HepG2 (cell line): ENCODE measurements at regions not wholly inside any gene's neighbourhood (a gene's known extent, or its start where the extent isn't known, plus 50 kb on each side); places are given as distances from the start of the nearest gene placed in this dataset.

Experiments used
- ATAC-seq: fragments of 200-7000 bp; cut with Tn5 transposase; 3 replicates; pipeline ENCODE4 v1.9.1; 2020; ENCODE audit warnings: mild to moderate bottlenecking, moderate library complexity
- BruUV-seq: library from RNA; stranded (reverse); fragments of 400-500 nt; replicated peaks from 2 replicates; lab custom pipeline; 2021; lab: Mats Ljungman, UMichigan
- CTCF ChIA-PET: fragments of 300-600 bp; formaldehyde crosslinking; extraction: SDS; loops from one replicate; lab custom pipeline; 2021; ENCODE audit warnings: low total read pairs, inconsistent platforms, low intra/inter-chr PET ratio; lab: Yijun Ruan, JAX
- POLR2A ChIA-PET: fragments of 350-600 bp; sonication (Branson Sonifier 250); formaldehyde crosslinking; loops from one replicate; lab custom pipeline; 2020; ENCODE audit warnings: antibody characterized with exemption, inconsistent platforms; lab: Yijun Ruan, JAX
- DNase-seq: peaks from one replicate; pipeline ENCODE4 v3.0.0-alpha.2; 2015; ENCODE audit warnings: low spot score
- FAIRE-seq: peaks from 3 replicates; lab custom pipeline; 2011; peaks lifted over from hg19 to GRCh38; lab: Jason Lieb, UNC
- H2AFZ ChIP-seq: one replicate; pipeline ENCODE4 v1.6.1; 2011; ENCODE audit warnings: low read length, inconsistent platforms
- H3K27ac ChIP-seq: fragments of 300-600 bp; 3 replicates; pipeline ENCODE4 v1.8.0; 2011; ENCODE audit warnings: mixed run types, mild to moderate bottlenecking, mixed read lengths, low read length, inconsistent platforms; ENCODE audit not compliant: insufficient read depth; ENCODE audit errors: extremely low read length
- H3K27me3 ChIP-seq, 2 experiments: fragments of 200-600 bp in 1 of 2; 2 replicates in 1 of 2; 3 replicates in 1 of 2; pipeline versions ENCODE4 v1.6.0 to v1.8.0; 2011; ENCODE audit warnings: low read length in 2 of 2, mild to moderate bottlenecking in 2 of 2, moderate library complexity in 2 of 2, inconsistent platforms in 1 of 2; ENCODE audit not compliant: insufficient read depth in 2 of 2, control insufficient read depth in 1 of 2
- H3K36me3 ChIP-seq, 2 experiments: fragments of 200-600 bp in 1 of 2; replicated peaks in 1 of 2; 2 replicates in 1 of 2; 3 replicates in 1 of 2; pipeline versions ENCODE4 v1.5.1 to v1.8.0; 2011; ENCODE audit warnings: low read length in 2 of 2, inconsistent platforms in 1 of 2; ENCODE audit not compliant: insufficient read depth in 2 of 2, control insufficient read depth in 1 of 2
- H3K4me1 ChIP-seq: 2 replicates; pipeline ENCODE4 v1.5.1; 2012; ENCODE audit warnings: low read length, inconsistent platforms; ENCODE audit not compliant: insufficient read depth
- H3K4me2 ChIP-seq: 2 replicates; pipeline ENCODE4 v1.6.0; 2011; ENCODE audit warnings: low read depth, low read length, inconsistent platforms
- H3K4me3 ChIP-seq, 3 experiments: fragments of 200-600 bp in 1 of 3; sonication (generic), shearing (Covaris generic) in 1 of 3; replicated peaks in 1 of 3; 2 replicates each; pipeline ENCODE4 v1.5.1; 2011 to 2016; ENCODE audit warnings: low read length in 3 of 3, inconsistent platforms in 2 of 3, low read depth in 2 of 3, mild to moderate bottlenecking in 2 of 3, control low read depth in 1 of 3, mixed read lengths in 1 of 3; ENCODE audit not compliant: insufficient read depth in 1 of 3
- H3K79me2 ChIP-seq: one replicate; pipeline ENCODE4 v1.6.1; 2011; ENCODE audit warnings: low read length, inconsistent platforms; ENCODE audit not compliant: insufficient read depth
- H3K9ac ChIP-seq: 2 replicates; pipeline ENCODE4 v1.6.0; 2011; ENCODE audit warnings: mild to moderate bottlenecking, low read depth, low read length, inconsistent platforms; ENCODE audit not compliant: insufficient read depth
- H3K9me3 ChIP-seq: 2 replicates; pipeline ENCODE4 v1.5.1; 2012; ENCODE audit warnings: mild to moderate bottlenecking, low read length
- H4K20me1 ChIP-seq: 2 replicates; pipeline ENCODE4 v1.6.0; 2011; ENCODE audit warnings: inconsistent platforms, mild to moderate bottlenecking, low read length, moderate library complexity; ENCODE audit not compliant: insufficient read depth
- ELF1 ChIP-seq: sonication (generic); formaldehyde crosslinking; IDR thresholded peaks from 2 replicates; pipeline ENCODE4 v1.4.0; 2020; ENCODE audit warnings: missing genetic modification reagents
- HMGA1 ChIP-seq: sonication (generic); formaldehyde crosslinking; conservative IDR thresholded peaks from 2 replicates; pipeline ENCODE4 v1.4.0; 2020; ENCODE audit warnings: missing genetic modification reagents
- HOXA5 ChIP-seq: sonication (generic); formaldehyde crosslinking; IDR thresholded peaks from 2 replicates; pipeline ENCODE4 v1.4.0; 2020; ENCODE audit warnings: missing genetic modification reagents
- KDM5B ChIP-seq: sonication (generic); formaldehyde crosslinking; IDR thresholded peaks from 2 replicates; pipeline ENCODE4 v1.4.0; 2020; ENCODE audit warnings: missing genetic modification reagents, mild to moderate bottlenecking, borderline replicate concordance
- MXI1 ChIP-seq: IDR thresholded peaks from 3 replicates; pipeline ENCODE4 v1.6.1; 2012; ENCODE audit warnings: low read depth, low read length, inconsistent platforms, borderline replicate concordance
- NFE2L2 ChIP-seq: fragments of 150-350 bp; IDR thresholded peaks from 2 replicates; pipeline ENCODE4 v1.6.1; 2014; ENCODE audit warnings: low read length
- RFX5 ChIP-seq: IDR thresholded peaks from 2 replicates; pipeline ENCODE4 v1.6.1; 2011; ENCODE audit warnings: low read depth, low read length, improper control_type of control experiment
- ZNF20 ChIP-seq: sonication (generic); formaldehyde crosslinking; IDR thresholded peaks from 2 replicates; pipeline ENCODE4 v1.4.0; 2020; ENCODE audit warnings: mild to moderate bottlenecking, moderate library complexity, missing genetic modification reagents
- ZNF460 ChIP-seq: sonication (generic); formaldehyde crosslinking; IDR thresholded peaks from 2 replicates; pipeline ENCODE4 v1.5.1; 2020; ENCODE audit warnings: missing genetic modification reagents, mild to moderate bottlenecking, borderline replicate concordance
- ZSCAN30 ChIP-seq: sonication (generic); formaldehyde crosslinking; IDR thresholded peaks from 2 replicates; pipeline ENCODE4 v1.5.0; 2020; ENCODE audit warnings: mild to moderate bottlenecking, missing genetic modification reagents
- WGBS: methylation state at CpG from one replicate; pipeline ENCODE4 v1.1.6; 2017; ENCODE audit warnings: low lambda C conversion rate; 5-methylcytosine and 5-hydroxymethylcytosine counted together
- in situ Hi-C: cut with HindIII; loops from 2 replicates; pipeline ENCODE4 v1.10.0; 2017; ENCODE audit warnings: low pct_unique_long_range_greater_than_20kb; ENCODE audit not compliant: extremely low pct_ligation_motif_present
- intact Hi-C: fragments of 100-400 bp; cut with micrococcal nuclease; formaldehyde crosslinking; loops from one replicate; pipeline ENCODE4 v1.10.0; 2022; ENCODE audit not compliant: unreplicated experiment
- TF ChIP-seq, protein P1 (sequence below): sonication (generic); formaldehyde crosslinking; IDR thresholded peaks from 2 replicates; pipeline ENCODE4 v1.5.0; 2020; ENCODE audit warnings: mild to moderate bottlenecking, missing genetic modification reagents, borderline replicate concordance

GRCh38 chr2:66930339-66931220 is 466.6 kb upstream of the ETAA1 start (continued):
- TF ChIP-seq, protein P1, sequence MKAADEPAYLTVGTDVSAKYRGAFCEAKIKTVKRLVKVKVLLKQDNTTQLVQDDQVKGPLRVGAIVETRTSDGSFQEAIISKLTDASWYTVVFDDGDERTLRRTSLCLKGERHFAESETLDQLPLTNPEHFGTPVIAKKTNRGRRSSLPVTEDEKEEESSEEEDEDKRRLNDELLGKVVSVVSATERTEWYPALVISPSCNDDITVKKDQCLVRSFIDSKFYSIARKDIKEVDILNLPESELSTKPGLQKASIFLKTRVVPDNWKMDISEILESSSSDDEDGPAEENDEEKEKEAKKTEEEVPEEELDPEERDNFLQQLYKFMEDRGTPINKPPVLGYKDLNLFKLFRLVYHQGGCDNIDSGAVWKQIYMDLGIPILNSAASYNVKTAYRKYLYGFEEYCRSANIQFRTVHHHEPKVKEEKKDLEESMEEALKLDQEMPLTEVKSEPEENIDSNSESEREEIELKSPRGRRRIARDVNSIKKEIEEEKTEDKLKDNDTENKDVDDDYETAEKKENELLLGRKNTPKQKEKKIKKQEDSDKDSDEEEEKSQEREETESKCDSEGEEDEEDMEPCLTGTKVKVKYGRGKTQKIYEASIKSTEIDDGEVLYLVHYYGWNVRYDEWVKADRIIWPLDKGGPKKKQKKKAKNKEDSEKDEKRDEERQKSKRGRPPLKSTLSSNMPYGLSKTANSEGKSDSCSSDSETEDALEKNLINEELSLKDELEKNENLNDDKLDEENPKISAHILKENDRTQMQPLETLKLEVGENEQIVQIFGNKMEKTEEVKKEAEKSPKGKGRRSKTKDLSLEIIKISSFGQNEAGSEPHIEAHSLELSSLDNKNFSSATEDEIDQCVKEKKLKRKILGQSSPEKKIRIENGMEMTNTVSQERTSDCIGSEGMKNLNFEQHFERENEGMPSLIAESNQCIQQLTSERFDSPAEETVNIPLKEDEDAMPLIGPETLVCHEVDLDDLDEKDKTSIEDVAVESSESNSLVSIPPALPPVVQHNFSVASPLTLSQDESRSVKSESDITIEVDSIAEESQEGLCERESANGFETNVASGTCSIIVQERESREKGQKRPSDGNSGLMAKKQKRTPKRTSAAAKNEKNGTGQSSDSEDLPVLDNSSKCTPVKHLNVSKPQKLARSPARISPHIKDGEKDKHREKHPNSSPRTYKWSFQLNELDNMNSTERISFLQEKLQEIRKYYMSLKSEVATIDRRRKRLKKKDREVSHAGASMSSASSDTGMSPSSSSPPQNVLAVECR (CRISPR knock-in tag): no peak
- TF ChIP-seq KDM5B (CRISPR knock-in tag) (no peak), HOXA5 (no peak), ELF1 (CRISPR knock-in tag) (no peak), HMGA1 (CRISPR knock-in tag) (no peak), RFX5 (no peak)

DNA sequence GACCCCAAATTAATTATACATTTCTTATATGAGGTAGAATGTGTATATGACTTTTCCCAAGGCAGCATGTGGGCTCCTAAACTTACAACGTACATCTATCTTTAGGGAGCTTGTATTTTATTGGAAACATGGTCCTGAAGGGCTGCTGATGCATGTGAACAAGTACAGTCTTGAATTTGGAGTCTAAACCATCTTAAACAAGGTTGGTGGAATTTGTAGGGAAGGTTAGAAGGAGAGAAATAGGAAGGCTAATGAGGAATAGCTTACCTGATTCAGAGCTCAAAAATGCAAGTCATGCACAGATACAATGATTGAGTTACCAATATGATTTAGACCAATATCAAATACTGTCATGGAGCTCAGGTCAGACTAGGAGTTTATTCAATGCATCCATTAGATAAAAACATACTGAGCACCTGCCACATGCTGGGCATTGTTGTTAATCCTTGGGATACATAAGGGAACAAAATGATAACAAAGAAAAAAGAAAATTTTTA is 458.6 kb upstream of the ETAA1 start:
- no peak for FAIRE-seq
- H3K79me2 ChIP-seq: no peaks in the 10 kb centered on the region
- intact Hi-C loops: no loop called here
- CTCF ChIA-PET: no interaction called here
- TF ChIP-seq MXI1: no peak
- TF ChIP-seq ZNF460 (CRISPR knock-in tag): no peak
- TF ChIP-seq ZSCAN30 (CRISPR knock-in tag): no peak
- TF ChIP-seq ZNF20 (CRISPR knock-in tag): no peak
- TF ChIP-seq NFE2L2: peak; percentile 81
- DNase-seq: no peak
- no TSS peak for BruUV-seq
- no peak overlapping the region for H3K4me3 ChIP-seq
- in situ Hi-C loops: no loop called here
- WGBS: 0% methylated on average over 1 of the region's 1 CpG
- H3K27ac ChIP-seq: no peak overlapping the region
- no peak overlapping the region for H3K9ac ChIP-seq
- no peaks in the 10 kb centered on the region for H3K36me3 ChIP-seq
- H3K4me1 ChIP-seq: no peaks in the 10 kb centered on the region
- peaks cover 31% of the 10 kb centered on the region for H3K9me3 ChIP-seq
- no peaks in the 10 kb centered on the region for H4K20me1 ChIP-seq
- ATAC-seq: no peak
- H2AFZ ChIP-seq: no peak overlapping the region
- no peak overlapping the region for H3K4me2 ChIP-seq
- POLR2A ChIA-PET: no interaction called here
- H3K27me3 ChIP-seq: no peaks in the 10 kb centered on the region
